Activated gamma-delta T cell (primary cell): ENCODE measurements at regions not wholly inside any gene's neighbourhood (a gene's known extent, or its start where the extent isn't known, plus 50 kb on each side); places are given as distances from the start of the nearest gene placed in this dataset.

Source experiments
- DNase-seq: peaks from one replicate; lab custom pipeline; 2025; lab: John Stamatoyannopoulos, UW

GRCh38 chr5:174410716-174411478 is 313.5 kb upstream of the MSX2 start:
- DNase-seq = no peak

DNA sequence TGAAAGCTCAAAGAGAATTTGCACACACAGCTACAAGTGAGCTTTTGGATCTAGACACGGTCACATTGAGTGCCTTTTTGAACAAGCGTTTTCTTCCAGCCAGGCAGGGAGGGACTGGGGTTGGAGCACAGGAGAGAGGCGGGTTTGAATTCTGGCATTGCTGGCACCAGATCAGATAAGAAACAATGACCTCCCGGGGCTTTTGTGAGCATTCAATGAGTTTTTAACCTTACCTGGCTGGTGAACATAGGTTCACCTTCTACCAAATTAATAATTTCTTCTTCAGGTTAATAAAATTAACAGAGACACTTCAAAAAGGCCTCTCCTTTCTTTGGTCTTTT is 312.9 kb upstream of the MSX2 start:
- no peak for DNase-seq

GRCh38 chr5:174412374-174412773 is 312.0 kb upstream of the MSX2 start:
- DNase-seq = no peak

- no peak for DNase-seq
These were observed 311.4 kb upstream of the MSX2 start for GRCh38 chr5:174412941-174413340.

GRCh38 chr5:174413567-174414314 is 310.6 kb upstream of the MSX2 start:
- no peak for DNase-seq

- no peak for DNase-seq
These were observed 310.1 kb upstream of the MSX2 start for GRCh38 chr5:174414315-174414710.

- DNase-seq = no peak
These were observed 305.4 kb upstream of the MSX2 start for GRCh38 chr5:174418809-174419539.

GRCh38 chr5:174419540-174420132 is 304.7 kb upstream of the MSX2 start:
- DNase-seq = peak; percentile 40

DNA sequence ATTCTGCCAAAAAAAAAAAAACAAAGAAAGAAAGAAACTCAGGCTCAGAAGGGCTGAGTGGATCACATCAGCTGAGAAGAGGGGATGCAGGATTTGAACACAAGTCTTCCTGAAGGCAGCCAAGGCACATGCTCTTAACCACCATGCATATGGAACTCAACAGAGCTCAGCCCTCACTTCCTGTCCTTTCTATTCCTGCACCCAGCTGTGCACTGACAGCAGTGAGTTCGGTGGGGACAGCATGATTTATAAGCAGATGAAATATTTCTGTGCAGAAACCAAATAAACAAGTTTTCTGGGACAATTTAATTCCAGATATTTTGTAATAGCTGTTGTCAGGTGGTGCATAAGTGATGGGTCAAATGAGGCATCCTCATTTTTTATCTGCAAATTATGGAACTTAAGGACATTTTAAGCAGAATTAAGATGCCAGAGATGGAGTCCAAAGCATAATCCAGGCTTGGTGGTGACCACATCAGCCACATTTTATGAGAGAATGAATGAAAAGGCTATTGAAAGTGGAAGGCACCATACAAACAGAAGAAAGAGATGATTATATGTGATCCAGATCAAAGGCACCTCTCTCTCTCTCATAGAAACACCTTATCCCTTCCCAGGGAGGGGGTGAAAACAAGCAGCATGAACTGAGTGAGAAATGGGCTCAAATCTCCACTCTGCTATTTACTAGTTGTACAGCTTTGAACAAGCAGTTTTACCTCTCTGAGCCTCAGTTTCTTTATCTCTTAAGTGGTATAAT is 303.6 kb upstream of the MSX2 start:
- no peak for DNase-seq

DNA sequence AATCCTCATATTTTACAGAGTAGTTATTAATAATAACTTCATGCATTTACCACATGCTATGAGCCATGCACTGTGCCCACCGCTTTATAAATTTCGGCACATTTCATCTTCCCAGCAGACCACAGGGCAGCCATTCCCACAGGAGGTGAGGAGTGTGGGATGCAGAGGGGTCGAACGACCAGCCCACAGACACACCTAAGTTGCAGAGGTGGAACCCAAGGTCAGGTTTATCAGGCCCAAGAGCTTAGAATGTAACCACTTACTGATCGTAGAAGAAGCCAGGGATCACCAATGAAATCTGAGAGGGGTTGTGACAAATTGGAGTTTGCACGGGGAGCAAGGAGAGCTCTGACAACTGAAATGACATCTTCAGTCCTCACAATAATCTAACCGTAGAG is 303.0 kb upstream of the MSX2 start:
- no peak for DNase-seq

DNA sequence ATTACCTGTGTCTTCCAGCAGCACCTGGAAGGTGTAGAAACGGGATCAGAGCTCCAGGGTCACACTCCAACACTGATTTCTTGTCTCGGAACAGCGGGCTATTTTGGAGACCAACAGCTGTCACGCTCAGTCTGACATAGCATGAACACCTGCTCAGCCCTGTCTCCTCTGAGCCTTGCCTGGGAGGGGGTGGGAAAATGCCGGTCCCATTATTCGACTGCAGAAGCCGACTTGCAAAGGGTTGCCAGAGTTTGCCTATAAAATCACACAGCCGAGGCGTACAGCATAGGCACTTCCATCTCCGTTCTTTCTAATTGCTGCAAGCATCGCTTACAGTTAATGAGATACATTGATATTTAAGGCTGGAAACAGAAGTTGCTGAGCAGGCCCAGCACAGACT is 300.8 kb upstream of the MSX2 start:
- no peak for DNase-seq

DNA sequence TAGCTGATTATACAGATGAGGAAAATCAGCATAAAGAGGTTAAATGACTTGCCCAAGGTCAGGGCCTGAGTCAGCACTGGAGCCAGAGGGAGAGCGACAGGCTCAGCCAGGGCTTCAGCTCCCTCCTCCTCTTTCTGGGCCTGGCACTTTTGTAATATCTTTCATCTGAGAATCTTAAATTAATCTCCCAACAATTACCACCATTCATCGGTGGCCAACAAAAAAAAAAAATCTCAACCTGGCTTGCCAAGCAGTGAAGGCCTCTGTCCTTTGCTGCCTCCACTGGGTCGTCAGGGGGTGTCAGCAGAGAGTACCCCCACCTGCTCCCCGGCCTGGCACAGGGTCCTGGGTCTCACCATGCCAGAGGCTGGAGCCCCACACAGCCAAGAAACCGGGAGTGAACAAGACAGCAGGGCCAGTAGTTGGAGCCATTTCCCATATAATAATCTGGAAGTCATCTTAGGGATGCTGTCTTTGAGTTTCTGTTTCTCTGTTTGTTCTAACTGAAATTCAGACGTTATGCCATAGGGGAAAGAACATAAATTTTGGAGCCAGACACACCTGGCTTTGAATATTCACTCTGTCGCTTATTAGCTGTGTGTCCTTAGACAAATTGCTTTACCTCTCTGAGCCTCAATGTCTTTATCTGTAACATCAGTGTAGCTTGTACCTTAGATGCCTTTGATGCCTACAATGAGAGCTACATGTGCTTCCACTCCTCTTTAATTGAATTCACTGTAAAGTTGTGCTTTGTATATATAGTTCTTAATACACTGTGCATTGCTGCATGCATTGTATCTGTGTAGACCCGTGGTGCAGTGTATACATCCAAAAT is 299.9 kb upstream of the MSX2 start:
- no peak for DNase-seq

- no peak for DNase-seq
These were observed 299.0 kb upstream of the MSX2 start for GRCh38 chr5:174425271-174425963.

- no peak for DNase-seq
These were observed 298.5 kb upstream of the MSX2 start for GRCh38 chr5:174425964-174426290.

GRCh38 chr5:174426388-174426787 is 298.0 kb upstream of the MSX2 start:
- DNase-seq = no peak

GRCh38 chr5:174426851-174427250 is 297.5 kb upstream of the MSX2 start:
- no peak for DNase-seq

DNA sequence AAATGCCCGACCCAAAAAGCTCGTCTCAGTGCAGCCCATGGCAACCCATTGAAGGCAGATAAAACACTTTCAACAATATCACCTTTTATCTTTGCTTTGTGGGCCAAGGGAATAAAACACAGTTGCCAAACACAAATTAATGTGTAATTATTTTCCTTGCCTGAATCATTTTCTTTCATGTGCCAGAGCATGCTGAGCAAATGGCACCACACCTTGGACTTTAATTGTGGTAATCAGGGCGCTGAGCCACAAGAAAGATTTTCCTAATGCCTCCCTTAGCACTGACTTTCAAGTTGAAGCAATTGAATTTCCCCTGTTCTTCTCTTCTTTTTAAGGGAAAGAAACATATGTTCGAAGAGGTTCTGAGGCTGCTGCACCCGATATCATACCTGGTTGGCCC is 297.1 kb upstream of the MSX2 start:
- no peak for DNase-seq

- no peak for DNase-seq
These were observed 295.5 kb upstream of the MSX2 start for GRCh38 chr5:174428895-174429294.

GRCh38 chr5:174430940-174431339 is 293.4 kb upstream of the MSX2 start:
- DNase-seq = no peak

DNA sequence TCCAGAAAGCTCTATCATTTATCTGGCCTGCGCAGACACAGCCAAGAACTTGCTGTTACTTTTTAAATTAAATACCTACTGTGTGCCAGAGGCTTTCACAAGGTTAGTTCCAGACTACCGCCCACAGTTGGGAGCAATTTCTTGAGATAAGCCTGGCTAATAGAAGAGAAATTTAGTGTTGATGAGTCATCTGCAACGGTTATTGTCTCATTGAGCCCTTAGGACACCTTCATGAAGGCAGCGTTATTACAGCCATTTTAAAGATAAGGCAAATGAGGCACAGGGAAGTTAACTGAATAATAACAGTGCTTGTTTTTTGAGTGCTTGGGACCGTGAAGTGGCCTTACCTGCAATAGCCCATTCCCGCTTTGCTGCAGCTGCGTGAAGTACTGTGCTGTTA is 292.9 kb upstream of the MSX2 start:
- DNase-seq = no peak
